Fibroblast of the aortic adventitia (primary cell): ENCODE measurements at regions not wholly inside any gene's neighbourhood (a gene's known extent, or its start where the extent isn't known, plus 50 kb on each side); places are given as distances from the start of the nearest gene placed in this dataset.

Experiments
- DNase-seq: peaks from one replicate; pipeline ENCODE4 v3.0.0-alpha.2; 2010; ENCODE audit warnings: low read depth
- H3K4me3 ChIP-seq: 2 replicates; pipeline ENCODE4 v1.5.1; 2011; ENCODE audit warnings: low read depth, mild to moderate bottlenecking, control low read depth, low read length, moderate library complexity
- TF ChIP-seq, protein P1 (sequence below): IDR thresholded peaks from 2 replicates; pipeline ENCODE4 v1.5.1; 2011; ENCODE audit warnings: mild to moderate bottlenecking, low read length, control low read depth, inconsistent platforms; ENCODE audit not compliant: insufficient read depth

GRCh38 chr7:45978010-45978681 lies 57.1 kb upstream of the IGFBP3 start:
- peak overlapping the region; percentile 39 for H3K4me3 ChIP-seq
- peak; percentile 96 for DNase-seq
- TF ChIP-seq, protein P1, sequence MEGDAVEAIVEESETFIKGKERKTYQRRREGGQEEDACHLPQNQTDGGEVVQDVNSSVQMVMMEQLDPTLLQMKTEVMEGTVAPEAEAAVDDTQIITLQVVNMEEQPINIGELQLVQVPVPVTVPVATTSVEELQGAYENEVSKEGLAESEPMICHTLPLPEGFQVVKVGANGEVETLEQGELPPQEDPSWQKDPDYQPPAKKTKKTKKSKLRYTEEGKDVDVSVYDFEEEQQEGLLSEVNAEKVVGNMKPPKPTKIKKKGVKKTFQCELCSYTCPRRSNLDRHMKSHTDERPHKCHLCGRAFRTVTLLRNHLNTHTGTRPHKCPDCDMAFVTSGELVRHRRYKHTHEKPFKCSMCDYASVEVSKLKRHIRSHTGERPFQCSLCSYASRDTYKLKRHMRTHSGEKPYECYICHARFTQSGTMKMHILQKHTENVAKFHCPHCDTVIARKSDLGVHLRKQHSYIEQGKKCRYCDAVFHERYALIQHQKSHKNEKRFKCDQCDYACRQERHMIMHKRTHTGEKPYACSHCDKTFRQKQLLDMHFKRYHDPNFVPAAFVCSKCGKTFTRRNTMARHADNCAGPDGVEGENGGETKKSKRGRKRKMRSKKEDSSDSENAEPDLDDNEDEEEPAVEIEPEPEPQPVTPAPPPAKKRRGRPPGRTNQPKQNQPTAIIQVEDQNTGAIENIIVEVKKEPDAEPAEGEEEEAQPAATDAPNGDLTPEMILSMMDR, result peak; percentile 4

GRCh38 chr7:45977256-45977780 lies 56.2 kb upstream of the IGFBP3 start:
- DNase-seq, result no peak
- TF ChIP-seq, protein P1, result no peak

GRCh38 chr7:45976485-45976856 lies 55.4 kb upstream of the IGFBP3 start:
- TF ChIP-seq, protein P1, result no peak
- DNase-seq, result no peak
- H3K4me3 ChIP-seq, result no peak overlapping the region

More at GRCh38 chr7:45977256-45977780, 56.2 kb upstream of the IGFBP3 start:
- H3K4me3 ChIP-seq, result no peak overlapping the region

GRCh38 chr7:45975847-45976484 lies 54.9 kb upstream of the IGFBP3 start:
- TF ChIP-seq, protein P1, result no peak

DNA sequence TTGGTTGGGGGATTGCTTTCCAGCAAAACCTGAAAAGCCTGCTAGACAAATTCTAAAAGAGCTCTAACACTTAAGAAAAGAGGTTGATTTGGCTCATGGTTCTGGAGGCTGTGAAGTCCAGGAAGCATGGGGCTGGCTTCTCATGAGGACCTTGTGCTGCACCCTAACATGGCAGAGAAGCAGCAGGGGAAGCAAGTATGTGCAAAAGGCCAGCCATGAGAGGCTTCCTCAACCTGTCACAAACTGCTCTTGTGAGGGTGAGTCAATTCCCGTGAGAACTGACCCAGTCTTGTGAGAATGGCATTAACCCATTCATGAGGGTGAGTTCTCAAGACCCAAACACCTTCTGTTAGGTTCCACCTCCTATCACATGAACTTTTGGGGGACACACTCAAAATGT lies 54.3 kb upstream of the IGFBP3 start:
- H3K4me3 ChIP-seq, result no peak overlapping the region
- peak; percentile 15 for DNase-seq
- TF ChIP-seq, protein P1, result no peak

More at GRCh38 chr7:45975847-45976484, 54.9 kb upstream of the IGFBP3 start:
- H3K4me3 ChIP-seq, result no peak overlapping the region
- no peak for DNase-seq

- DNase-seq, result no peak
- no peak overlapping the region for H3K4me3 ChIP-seq
- TF ChIP-seq, protein P1, result no peak
Measured at GRCh38 chr7:45974540-45975360, 53.7 kb upstream of the IGFBP3 start.
